ELR (cell line): ENCODE measurements at regions not wholly inside any gene's neighbourhood (a gene's known extent, or its start where the extent isn't known, plus 50 kb on each side); places are given as distances from the start of the nearest gene placed in this dataset.
"Not testable (repeated sequence)": the region's sequence is repeated elsewhere in the genome, so short reads cannot be mapped to it uniquely, and the experiment has no call there.

Experiments used
- DNase-seq: peaks from one replicate; pipeline ENCODE4 v3.0.0-alpha.2; 2015; ENCODE audit warnings: low read depth

GRCh38 chr3:190192739-190193138 is 72.0 kb upstream of the P3H2 start:
- peak; percentile 38 for DNase-seq

- no peak for DNase-seq
These were observed 71.4 kb upstream of the P3H2 start for GRCh38 chr3:190192087-190192486.

- DNase-seq: no peak
These were observed 67.5 kb upstream of the P3H2 start for GRCh38 chr3:190188197-190188596.

GRCh38 chr3:190183121-190183520 is 62.4 kb upstream of the P3H2 start:
- DNase-seq: peak; percentile 91

GRCh38 chr3:190182418-190183043 is 61.8 kb upstream of the P3H2 start:
- peak; percentile 88 for DNase-seq

- DNase-seq: peak; percentile 86
These were observed 59.6 kb upstream of the P3H2 start for GRCh38 chr3:190180268-190180667.

- DNase-seq: no peak
These were observed 58.1 kb upstream of the P3H2 start for GRCh38 chr3:190178779-190179178.

- DNase-seq: not testable (repeated sequence)
These were observed 56.3 kb upstream of the P3H2 start for GRCh38 chr3:190176933-190177525.

GRCh38 chr3:190176106-190176505 is 55.4 kb upstream of the P3H2 start:
- not testable (repeated sequence) for DNase-seq

GRCh38 chr3:190175490-190175889 is 54.8 kb upstream of the P3H2 start:
- peak; percentile 54 for DNase-seq

- DNase-seq: no peak
These were observed 53.8 kb upstream of the P3H2 start for GRCh38 chr3:190174471-190174870.

- DNase-seq: no peak
These were observed 52.7 kb upstream of the P3H2 start for GRCh38 chr3:190173426-190173825.

- DNase-seq: peak; percentile 68
These were observed 52.1 kb upstream of the P3H2 start for GRCh38 chr3:190172751-190173150.
